Loucy (cell line): ENCODE measurements at regions not wholly inside any gene's neighbourhood (a gene's known extent, or its start where the extent isn't known, plus 50 kb on each side); places are given as distances from the start of the nearest gene placed in this dataset.

Experiments used
- EZH2phosphoT487 ChIP-seq: fragments of 200-600 bp; IDR thresholded peaks from 2 replicates; pipeline ENCODE4 v1.6.1; 2018; ENCODE audit warnings: antibody characterized with exemption, mild to moderate bottlenecking, moderate library complexity, borderline replicate concordance
- TF ChIP-seq, protein P1 (sequence below): fragments of 200-600 bp; sonication (generic); conservative IDR thresholded peaks from 2 replicates; pipeline ENCODE4 v1.5.1; 2014; ENCODE audit warnings: mild to moderate bottlenecking, antibody characterized with exemption, low read length

DNA sequence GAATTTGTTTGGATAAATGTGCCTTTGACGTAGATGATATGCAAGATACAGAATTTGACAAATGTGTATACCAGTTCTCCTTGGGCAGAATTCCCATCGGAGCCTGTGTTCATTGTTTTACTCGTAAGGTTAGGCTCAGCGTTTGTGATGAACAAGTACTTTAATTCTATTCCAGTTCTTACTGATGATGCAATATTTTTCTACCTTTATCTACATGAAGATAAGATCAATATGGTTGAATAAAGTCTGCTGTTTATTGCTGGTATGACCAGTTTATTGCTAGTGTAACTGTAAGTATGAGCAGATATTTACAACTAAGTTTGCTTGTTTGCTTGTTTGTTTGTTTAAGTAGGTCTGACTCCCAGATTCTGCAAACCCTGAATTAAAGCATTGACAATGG, 145.4 kb upstream of the ADARB2 start:
- TF ChIP-seq, protein P1, sequence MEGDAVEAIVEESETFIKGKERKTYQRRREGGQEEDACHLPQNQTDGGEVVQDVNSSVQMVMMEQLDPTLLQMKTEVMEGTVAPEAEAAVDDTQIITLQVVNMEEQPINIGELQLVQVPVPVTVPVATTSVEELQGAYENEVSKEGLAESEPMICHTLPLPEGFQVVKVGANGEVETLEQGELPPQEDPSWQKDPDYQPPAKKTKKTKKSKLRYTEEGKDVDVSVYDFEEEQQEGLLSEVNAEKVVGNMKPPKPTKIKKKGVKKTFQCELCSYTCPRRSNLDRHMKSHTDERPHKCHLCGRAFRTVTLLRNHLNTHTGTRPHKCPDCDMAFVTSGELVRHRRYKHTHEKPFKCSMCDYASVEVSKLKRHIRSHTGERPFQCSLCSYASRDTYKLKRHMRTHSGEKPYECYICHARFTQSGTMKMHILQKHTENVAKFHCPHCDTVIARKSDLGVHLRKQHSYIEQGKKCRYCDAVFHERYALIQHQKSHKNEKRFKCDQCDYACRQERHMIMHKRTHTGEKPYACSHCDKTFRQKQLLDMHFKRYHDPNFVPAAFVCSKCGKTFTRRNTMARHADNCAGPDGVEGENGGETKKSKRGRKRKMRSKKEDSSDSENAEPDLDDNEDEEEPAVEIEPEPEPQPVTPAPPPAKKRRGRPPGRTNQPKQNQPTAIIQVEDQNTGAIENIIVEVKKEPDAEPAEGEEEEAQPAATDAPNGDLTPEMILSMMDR: no peak
- no peak for TF ChIP-seq EZH2phosphoT487
